CD4-positive, alpha-beta T cell treated with Interleukin-15 for 1 hour (primary cell): ENCODE measurements at regions not wholly inside any gene's neighbourhood (a gene's known extent, or its start where the extent isn't known, plus 50 kb on each side); places are given as distances from the start of the nearest gene placed in this dataset.
"Not testable (repeated sequence)": the region's sequence is repeated elsewhere in the genome, so short reads cannot be mapped to it uniquely, and the experiment has no call there.

Source experiments
- DNase-seq: peaks from one replicate; pipeline ENCODE4 v3.0.0-alpha.2; 2020

GRCh38 chr12:131214936-131215335, 261.2 kb downstream of the ADGRD1 start:
- DNase-seq = not testable (repeated sequence)

GRCh38 chr12:131216587-131216986, 262.9 kb downstream of the ADGRD1 start:
- not testable (repeated sequence) for DNase-seq

DNA sequence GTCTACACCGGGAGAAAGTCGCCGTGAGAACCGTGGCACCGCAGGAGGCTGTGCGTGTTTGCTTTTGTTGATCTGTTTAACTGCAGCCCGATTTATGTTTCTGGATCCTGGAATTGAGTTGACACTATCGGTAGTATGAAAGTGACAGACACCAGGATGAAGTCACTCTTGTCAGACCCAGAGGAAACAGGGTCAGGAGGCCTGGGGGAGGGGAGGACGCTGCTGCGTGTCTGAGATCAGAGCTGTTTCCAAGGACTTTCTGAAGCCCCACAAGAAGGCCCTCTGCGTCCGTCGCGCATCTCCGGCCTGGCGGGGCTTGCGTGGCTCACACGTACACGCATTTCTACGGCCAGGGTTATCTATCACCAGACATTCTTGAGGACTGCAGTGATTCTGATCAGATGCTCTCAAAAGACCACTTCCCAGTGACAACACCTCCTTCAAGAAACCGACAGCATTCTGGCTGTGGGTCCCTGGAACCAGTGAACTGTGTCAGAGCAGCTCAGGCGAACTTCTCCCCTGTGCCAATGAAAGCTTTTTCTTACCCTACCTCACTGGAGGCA, 263.4 kb downstream of the ADGRD1 start:
- DNase-seq = no peak

GRCh38 chr12:131218026-131218922, 264.6 kb downstream of the ADGRD1 start:
- no peak for DNase-seq

DNA sequence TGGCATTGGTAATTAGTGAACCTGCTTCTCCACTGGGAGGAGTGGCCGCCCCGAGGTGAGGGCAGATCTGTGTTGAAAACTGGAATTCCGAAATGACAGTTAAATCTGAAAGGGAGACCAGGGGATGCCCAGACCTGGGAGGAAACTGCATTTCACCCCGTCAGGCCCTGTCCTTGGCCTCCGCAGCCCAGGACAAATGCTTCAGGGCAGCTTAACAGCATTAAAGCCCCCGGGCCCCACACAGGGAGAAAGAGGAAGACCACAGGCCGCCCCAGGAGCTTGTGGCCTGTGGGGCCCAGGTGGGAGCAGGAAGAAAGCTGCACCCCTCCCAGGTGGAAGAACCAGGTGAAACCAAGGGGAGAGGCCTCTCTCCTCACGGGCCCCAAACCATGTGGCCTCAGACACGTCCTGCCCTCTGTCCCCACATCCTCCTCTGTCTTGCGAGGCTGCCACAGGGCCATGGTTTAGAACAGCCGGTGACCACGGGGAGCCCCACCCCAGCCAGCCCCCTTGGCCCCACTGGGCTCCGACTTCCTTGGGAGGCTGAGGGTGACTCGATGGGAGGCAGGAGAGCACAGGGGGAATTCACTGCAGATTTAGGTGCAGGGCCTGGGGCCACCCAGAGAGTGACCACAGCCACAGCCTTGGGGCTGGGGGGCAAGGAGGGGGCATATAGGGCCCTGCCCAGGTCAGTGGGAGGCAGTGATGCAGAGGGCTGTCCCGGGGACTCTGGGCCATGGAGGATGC, 265.4 kb downstream of the ADGRD1 start:
- no peak for DNase-seq

GRCh38 chr12:131219670-131220330, 266.1 kb downstream of the ADGRD1 start:
- no peak for DNase-seq

DNA sequence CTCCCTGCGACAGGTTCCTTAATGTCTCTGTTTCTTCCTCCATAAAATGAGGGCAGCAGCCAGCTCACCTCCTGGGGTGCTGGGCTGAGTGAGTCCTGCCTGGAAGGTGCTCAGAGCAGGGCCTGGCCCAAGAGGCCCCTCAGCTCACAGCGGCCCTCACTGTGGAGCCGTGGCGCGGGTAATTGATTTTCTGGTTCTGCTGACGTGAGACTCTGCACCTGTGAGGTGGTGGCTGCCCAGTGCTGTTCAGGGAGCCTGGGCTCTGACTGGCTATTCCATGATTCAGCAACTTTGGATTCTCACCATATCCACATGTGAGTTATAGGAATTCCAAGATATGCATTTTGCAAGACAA, 266.6 kb downstream of the ADGRD1 start:
- no peak for DNase-seq

DNA sequence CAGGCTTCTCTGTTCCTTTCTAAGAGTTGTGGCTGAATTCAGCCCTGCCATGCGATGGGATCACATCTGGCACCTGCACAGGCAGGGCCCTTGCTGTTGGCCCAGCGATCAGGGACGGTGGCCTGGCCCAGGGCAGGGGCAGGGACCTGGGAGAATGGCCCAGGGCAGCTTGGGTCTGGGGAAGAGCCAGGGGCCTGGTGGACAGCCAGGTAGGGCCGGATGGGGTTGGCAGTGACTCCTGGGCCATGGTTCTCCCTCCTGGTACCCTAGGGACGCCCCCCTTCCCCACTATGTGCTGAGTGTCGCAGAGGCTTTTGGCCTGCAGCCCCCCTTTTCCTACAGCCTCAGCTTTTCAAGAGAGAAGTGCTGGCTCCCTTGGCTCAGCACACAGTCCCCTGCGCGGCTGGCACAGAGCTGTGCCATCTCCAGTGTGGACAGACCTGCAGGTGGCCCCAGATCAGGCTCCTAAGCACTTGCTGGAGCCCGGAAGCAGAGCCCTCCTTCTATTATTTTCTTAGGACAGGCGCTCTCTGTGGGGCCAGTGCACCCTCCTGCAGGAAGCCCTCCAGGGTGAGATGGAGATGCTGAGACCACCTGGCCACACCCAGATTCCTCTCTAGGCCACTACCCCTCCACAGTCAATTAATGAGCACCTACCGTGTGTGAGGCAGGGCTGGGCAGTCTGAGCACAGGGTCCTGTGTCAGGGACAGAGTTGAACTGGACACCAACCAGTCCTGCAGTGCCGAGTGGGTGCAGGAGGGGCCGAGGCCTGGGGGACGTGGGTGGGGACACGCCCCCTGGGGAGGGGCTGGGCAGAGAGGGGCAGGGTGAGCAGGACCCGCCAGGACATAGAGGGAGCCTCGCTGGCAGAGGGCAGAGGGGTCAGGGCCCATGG, 267.6 kb downstream of the ADGRD1 start:
- no peak for DNase-seq

GRCh38 chr12:131221957-131222328, 268.2 kb downstream of the ADGRD1 start:
- DNase-seq = no peak

- DNase-seq = no peak
Measured at GRCh38 chr12:131222329-131223139, 268.8 kb downstream of the ADGRD1 start.

DNA sequence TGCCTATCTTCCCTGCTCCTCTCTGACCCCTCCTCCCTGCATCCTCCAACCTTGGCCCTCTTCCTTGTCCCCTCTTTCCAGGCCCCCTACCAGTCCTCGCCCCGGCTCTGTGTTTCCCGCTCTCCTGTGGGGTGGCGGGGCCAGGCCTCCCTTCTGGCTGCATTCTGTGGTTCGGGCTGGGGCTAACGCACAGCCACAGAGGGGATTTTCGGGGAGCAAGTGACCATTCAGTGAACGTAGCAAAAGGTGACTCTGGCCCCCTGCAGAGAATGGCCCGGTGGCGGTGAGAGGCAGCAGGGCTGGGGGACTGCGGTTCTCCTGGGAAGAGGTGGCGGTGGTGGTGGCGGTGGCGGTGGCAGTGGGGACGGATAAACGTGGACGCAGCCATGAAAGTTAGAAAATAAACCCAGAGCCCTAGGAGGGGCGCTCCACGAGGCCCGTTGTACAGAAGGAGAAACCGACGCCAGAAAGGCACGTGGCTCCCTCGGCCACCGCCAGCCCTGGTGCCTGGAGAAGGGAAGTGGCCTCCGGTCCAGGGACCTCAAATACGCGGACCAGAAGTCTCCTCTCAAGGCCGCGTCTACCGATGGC, 269.6 kb downstream of the ADGRD1 start:
- no peak for DNase-seq

DNA sequence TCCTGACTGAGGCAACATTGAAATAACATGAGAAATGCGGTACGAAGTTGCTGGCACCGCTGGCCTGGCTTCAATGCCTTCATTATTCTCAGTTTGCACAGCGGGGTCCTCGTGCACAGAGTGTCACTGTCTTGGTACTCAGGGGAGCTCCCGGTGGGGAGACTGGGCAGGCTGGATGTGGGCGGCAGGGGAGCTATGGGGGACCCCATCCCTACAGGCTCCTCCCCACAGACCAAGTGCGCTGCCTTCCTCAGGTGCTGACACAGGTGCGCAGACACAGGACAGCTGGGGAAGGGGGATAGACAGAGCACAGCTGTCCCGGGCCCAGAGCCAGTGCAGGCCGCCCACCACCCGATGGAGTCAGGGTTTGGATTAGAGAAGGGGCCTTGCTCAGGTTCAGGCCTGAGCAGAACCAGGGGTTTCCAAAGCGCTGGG, 270.1 kb downstream of the ADGRD1 start:
- no peak for DNase-seq

DNA sequence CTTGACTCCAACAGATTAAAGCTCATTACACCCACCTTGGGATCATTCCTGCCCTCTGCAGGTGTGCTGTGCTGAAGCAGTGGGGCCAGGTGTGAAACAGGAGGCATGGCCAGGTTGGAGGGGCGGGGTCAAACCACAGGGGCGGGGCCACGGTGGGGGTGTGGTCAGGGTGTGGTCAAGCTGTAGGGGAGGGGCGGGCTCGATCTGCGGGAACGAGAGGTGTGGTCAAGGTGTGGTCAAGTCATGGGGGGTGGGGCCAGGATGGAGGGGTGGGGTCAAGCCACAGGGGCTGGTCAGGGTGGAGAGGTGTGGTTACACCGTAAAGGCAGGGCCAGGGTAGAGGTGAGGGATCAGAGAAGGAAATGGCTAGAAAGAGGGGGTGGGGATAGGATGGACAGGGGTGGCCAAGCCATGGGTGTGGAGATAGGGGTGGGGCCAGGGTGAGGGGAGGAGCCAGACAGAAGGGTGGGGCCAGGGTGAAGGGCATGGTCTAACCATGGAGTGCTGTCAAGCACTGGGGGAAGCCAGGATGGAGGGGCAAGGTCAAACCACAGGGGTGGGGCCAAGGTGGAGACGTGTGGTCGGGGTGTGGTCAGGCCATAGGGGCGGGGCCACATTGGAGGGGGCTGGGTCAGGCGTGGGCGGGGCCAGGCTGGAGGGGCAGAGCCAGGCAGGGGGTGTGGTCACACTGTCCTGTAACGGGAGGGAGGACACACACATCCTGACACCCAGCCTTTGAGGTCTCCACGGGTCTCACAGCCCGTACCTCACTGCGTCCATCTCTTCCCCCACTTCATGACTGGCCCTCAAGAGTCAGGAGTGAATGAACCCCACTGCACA, 270.7 kb downstream of the ADGRD1 start:
- DNase-seq = not testable (repeated sequence)

DNA sequence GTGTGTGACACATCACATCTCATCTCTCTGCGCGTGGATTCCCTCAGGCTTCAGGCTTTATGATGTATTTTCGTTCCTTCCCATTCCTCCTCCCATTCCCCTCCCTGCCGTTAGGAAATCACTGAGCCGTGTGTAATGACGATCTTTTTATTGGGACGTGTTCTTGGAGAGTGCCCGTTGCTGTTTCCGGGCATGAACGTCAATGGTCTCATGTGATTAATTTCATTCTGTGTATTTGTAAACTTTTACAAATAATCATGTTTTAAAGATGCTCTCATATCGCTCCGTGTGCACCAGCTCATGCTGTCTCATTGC, 271.3 kb downstream of the ADGRD1 start:
- not testable (repeated sequence) for DNase-seq

DNA sequence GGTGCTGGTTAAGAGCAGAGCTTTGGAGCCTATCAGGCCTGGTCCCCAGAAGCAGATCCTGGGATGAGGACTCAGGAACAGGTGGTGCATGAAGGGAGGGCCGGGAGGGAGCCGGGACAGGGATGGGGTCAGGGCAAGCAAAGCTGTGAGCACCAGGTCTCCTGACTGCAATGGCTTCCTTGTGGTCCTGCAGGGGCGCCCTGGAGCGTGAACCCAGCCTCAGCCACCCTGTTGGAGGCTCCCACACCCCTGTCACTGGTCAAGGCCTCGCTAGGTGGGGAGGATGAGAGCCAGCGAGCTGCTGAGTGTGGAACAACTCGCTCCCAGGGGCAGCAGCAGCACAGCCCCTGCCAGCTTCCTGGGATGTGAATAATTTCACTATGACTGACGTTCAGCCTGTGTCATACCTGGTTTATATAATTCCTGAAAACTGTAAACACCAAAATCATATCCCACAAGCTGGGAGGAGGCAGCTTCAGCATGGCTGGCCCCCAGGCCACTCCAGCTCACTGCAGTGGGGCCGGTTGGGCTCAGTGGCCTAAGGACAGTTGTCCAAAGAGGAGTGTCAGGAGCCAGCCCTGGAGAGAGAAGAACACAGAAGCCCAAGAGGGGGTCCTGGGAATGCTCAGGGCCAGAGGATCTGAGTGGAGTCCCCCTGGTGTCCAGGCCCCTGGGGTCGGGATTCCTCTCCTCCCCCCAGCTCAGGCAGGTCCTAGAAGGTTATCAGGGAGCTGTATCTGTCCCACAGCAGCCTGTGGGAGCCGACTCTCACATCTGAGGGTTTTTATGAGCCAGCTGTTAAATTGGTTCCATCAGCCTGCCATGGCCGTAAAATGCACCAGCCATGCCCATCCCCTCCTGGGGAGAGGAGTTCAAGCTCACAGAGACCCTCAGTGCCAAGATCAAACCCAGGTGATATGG, 272.9 kb downstream of the ADGRD1 start:
- DNase-seq = no peak

DNA sequence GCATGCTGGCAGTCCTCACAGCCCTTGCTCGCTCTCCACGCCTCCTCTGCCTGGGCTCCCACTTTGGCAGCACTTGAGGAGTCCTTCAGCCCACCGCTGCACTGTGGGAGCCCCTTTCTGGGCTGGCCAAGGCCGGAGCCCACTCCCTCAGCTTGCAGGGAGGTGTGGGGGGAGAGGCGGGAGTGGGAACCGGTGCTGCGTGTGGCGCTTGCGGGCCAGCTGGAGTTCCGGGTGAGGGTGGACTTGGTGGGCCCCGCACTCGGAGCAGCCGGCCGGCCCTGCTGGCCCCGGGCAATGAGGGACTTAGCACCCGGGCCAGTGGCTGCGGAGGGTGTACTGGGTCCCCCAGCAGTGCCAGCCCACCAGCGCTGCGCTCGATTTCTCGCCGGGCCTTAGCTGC, 273.9 kb downstream of the ADGRD1 start:
- not testable (repeated sequence) for DNase-seq

GRCh38 chr12:131229079-131229425, 275.3 kb downstream of the ADGRD1 start:
- not testable (repeated sequence) for DNase-seq

GRCh38 chr12:131229426-131230339, 276.0 kb downstream of the ADGRD1 start:
- DNase-seq = no peak
